ENCODE measurements at regions not wholly inside any gene's neighbourhood (a gene's known extent, or its start where the extent isn't known, plus 50 kb on each side); places are given as distances from the start of the nearest gene placed in this dataset.
"Not testable (repeated sequence)": the region's sequence is repeated elsewhere in the genome, so short reads cannot be mapped to it uniquely, and the experiment has no call there.

- DNase-seq: no peak
Observed at GRCh38 chr12:19999805-20000138, 368.6 kb upstream of the PDE3A start.

GRCh38 chr12:20000229-20000849 lies 368.0 kb upstream of the PDE3A start:
- DNase-seq: no peak

- no peak for DNase-seq
Observed at GRCh38 chr12:20003252-20003651, 365.1 kb upstream of the PDE3A start.

- DNase-seq: no peak
Observed at GRCh38 chr12:20004952-20005351, 363.4 kb upstream of the PDE3A start.

- no peak for DNase-seq
Observed at GRCh38 chr12:20006871-20007730, 361.2 kb upstream of the PDE3A start.

GRCh38 chr12:20009965-20010364 lies 358.4 kb upstream of the PDE3A start:
- DNase-seq: not testable (repeated sequence)

GRCh38 chr12:20011200-20011599 lies 357.1 kb upstream of the PDE3A start:
- no peak for DNase-seq

- DNase-seq: no peak
Observed at GRCh38 chr12:20017802-20018201, 350.5 kb upstream of the PDE3A start.

GRCh38 chr12:20018406-20018805 lies 349.9 kb upstream of the PDE3A start:
- no peak for DNase-seq

- no peak for DNase-seq
Observed at GRCh38 chr12:20024194-20024593, 344.1 kb upstream of the PDE3A start.

GRCh38 chr12:20028033-20028432 lies 340.3 kb upstream of the PDE3A start:
- DNase-seq: no peak

GRCh38 chr12:20030826-20031225 lies 337.5 kb upstream of the PDE3A start:
- no peak for DNase-seq

GRCh38 chr12:20039562-20039961 lies 328.8 kb upstream of the PDE3A start:
- no peak for DNase-seq

GRCh38 chr12:20040184-20040583 lies 328.2 kb upstream of the PDE3A start:
- DNase-seq: no peak

- no peak for DNase-seq
Observed at GRCh38 chr12:20040831-20041230, 327.5 kb upstream of the PDE3A start.

GRCh38 chr12:20044351-20044750 lies 324.0 kb upstream of the PDE3A start:
- DNase-seq: no peak

GRCh38 chr12:20044846-20045245 lies 323.5 kb upstream of the PDE3A start:
- no peak for DNase-seq

- DNase-seq: no peak
Observed at GRCh38 chr12:20047901-20048300, 320.4 kb upstream of the PDE3A start.

- no peak for DNase-seq
Observed at GRCh38 chr12:20050221-20050620, 318.1 kb upstream of the PDE3A start.

- no peak for DNase-seq
Observed at GRCh38 chr12:20053782-20054181, 314.6 kb upstream of the PDE3A start.

GRCh38 chr12:20055856-20056255 lies 312.5 kb upstream of the PDE3A start:
- no peak for DNase-seq

- DNase-seq: no peak
Observed at GRCh38 chr12:20057398-20057797, 310.9 kb upstream of the PDE3A start.

- DNase-seq: no peak
Observed at GRCh38 chr12:20063116-20063515, 305.2 kb upstream of the PDE3A start.

- DNase-seq: no peak
Observed at GRCh38 chr12:20077618-20078017, 290.7 kb upstream of the PDE3A start.

GRCh38 chr12:20089077-20089476 lies 279.3 kb upstream of the PDE3A start:
- no peak for DNase-seq

Data from stimulated activated CD4-positive, alpha-beta T cell treated with anti-CD3 and anti-CD28 coated beads, Interleukin-1b, Interleukin-23, amount 100 ng/mL, for 48 hours (primary cell).